GM23338 (cell line): ENCODE measurements at regions not wholly inside any gene's neighbourhood (a gene's known extent, or its start where the extent isn't known, plus 50 kb on each side); places are given as distances from the start of the nearest gene placed in this dataset.

Experiments
- ATAC-seq: fragments of 200-7000 bp; cut with Tn5 transposase; 3 replicates; pipeline ENCODE4 v1.9.1; 2020
- DNase-seq: peaks from one replicate; pipeline ENCODE4 v3.0.0-alpha.2; 2015; ENCODE audit warnings: low spot score
- H2AFZ ChIP-seq: fragments of 200-600 bp; sonication (generic); 2 replicates; pipeline ENCODE4 v1.8.0; 2016; ENCODE audit warnings: antibody characterized with exemption, mild to moderate bottlenecking, moderate library complexity
- H3F3A ChIP-seq: fragments of 200-600 bp; sonication (generic); replicated peaks from 2 replicates; pipeline ENCODE4 v1.8.0; 2017; ENCODE audit warnings: antibody characterized with exemption, mixed run types, low read depth
- H3K27ac ChIP-seq: fragments of 200-600 bp; sonication (generic); 2 replicates; pipeline ENCODE4 v1.6.1; 2016; ENCODE audit warnings: low read depth
- H3K27me3 ChIP-seq: fragments of 200-600 bp; sonication (generic); 2 replicates; pipeline ENCODE4 v1.8.0; 2016; ENCODE audit warnings: mild to moderate bottlenecking, mixed run types, moderate library complexity; ENCODE audit not compliant: insufficient read depth
- H3K36me3 ChIP-seq: fragments of 200-600 bp; sonication (generic); 2 replicates; pipeline ENCODE4 v1.8.0; 2016; ENCODE audit warnings: mild to moderate bottlenecking; ENCODE audit not compliant: insufficient read depth
- H3K4me1 ChIP-seq: fragments of 200-600 bp; sonication (generic); 2 replicates; pipeline ENCODE4 v1.8.0; 2016; ENCODE audit warnings: mild to moderate bottlenecking, moderate library complexity; ENCODE audit not compliant: insufficient read depth
- H3K4me2 ChIP-seq: fragments of 200-600 bp; sonication (generic); 2 replicates; pipeline ENCODE4 v1.7.1; 2017; ENCODE audit warnings: mixed run types
- H3K4me3 ChIP-seq: fragments of 200-600 bp; sonication (generic); 2 replicates; pipeline ENCODE4 v1.6.1; 2016; ENCODE audit warnings: mixed run types
- H3K79me2 ChIP-seq: fragments of 200-600 bp; sonication (generic); replicated peaks from 2 replicates; pipeline ENCODE4 v1.8.0; 2017; ENCODE audit warnings: mild to moderate bottlenecking; ENCODE audit not compliant: insufficient read depth
- H3K9me2 ChIP-seq: fragments of 200-600 bp; sonication (generic); 2 replicates; pipeline ENCODE4 v1.8.0; 2017; ENCODE audit not compliant: insufficient read depth
- H4K20me1 ChIP-seq: fragments of 200-600 bp; sonication (generic); replicated peaks from 2 replicates; pipeline ENCODE4 v1.8.0; 2017; ENCODE audit warnings: mild to moderate bottlenecking; ENCODE audit not compliant: insufficient read depth
- H3K27ac Mint-ChIP-seq: 2 replicates; pipeline ENCODE4 v1.8.0; 2020; ENCODE audit warnings: inconsistent platforms, mild to moderate bottlenecking, moderate library complexity, mixed read lengths
- H3K27me3 Mint-ChIP-seq: 3 replicates; pipeline ENCODE4 v1.8.0; 2022; ENCODE audit warnings: low read depth, mild to moderate bottlenecking, moderate library complexity, mixed read lengths, inconsistent platforms; ENCODE audit not compliant: insufficient read depth, poor library complexity
- H3K36me3 Mint-ChIP-seq: 3 replicates; pipeline ENCODE4 v1.8.0; 2021; ENCODE audit warnings: low read depth, mild to moderate bottlenecking, inconsistent platforms, moderate library complexity, mixed read lengths
- H3K4me1 Mint-ChIP-seq: 3 replicates; pipeline ENCODE4 v1.8.0; 2020; ENCODE audit warnings: mild to moderate bottlenecking, inconsistent platforms, mixed read lengths
- H3K4me3 Mint-ChIP-seq: 3 replicates; pipeline ENCODE4 v1.8.0; 2021; ENCODE audit warnings: moderate library complexity, mild to moderate bottlenecking, inconsistent platforms, mixed read lengths
- H3K9me3 Mint-ChIP-seq: 3 replicates; pipeline ENCODE4 v1.8.0; 2020; ENCODE audit warnings: moderate library complexity, mild to moderate bottlenecking, inconsistent platforms, mixed read lengths
- CREB1 ChIP-seq: fragments of 250-450 bp; sonication (Bioruptor Pico); IDR thresholded peaks from 2 replicates; pipeline ENCODE4 v1.5.0; 2020; ENCODE audit warnings: low read depth, mild to moderate bottlenecking, moderate library complexity
- CTCF ChIP-seq, 2 experiments: fragments of 200-600 bp in 1 of 2; sonication (generic) in 1 of 2; conservative IDR thresholded peaks; 2 replicates each; pipeline versions ENCODE4 v1.5.1 to v1.6.1; 2016 to 2017; ENCODE audit warnings: antibody characterized with exemption in 2 of 2, low read depth in 2 of 2, mild to moderate bottlenecking in 2 of 2, moderate library complexity in 1 of 2
- ETS1 ChIP-seq: IDR thresholded peaks from 2 replicates; pipeline ENCODE4 v1.6.1; 2016; ENCODE audit warnings: antibody characterized with exemption
- EZH2 ChIP-seq: fragments of 200-600 bp; sonication (generic); IDR thresholded peaks from one replicate; pipeline ENCODE4 v1.8.0; 2017; ENCODE audit warnings: antibody characterized with exemption, mild to moderate bottlenecking, low read depth; ENCODE audit not compliant: unreplicated experiment
- EZH2phosphoT487 ChIP-seq: fragments of 200-600 bp; sonication (generic); IDR thresholded peaks from one replicate; pipeline ENCODE4 v1.8.1; 2018; ENCODE audit warnings: antibody characterized with exemption; ENCODE audit not compliant: unreplicated experiment
- JUNB ChIP-seq: IDR thresholded peaks from one replicate; pipeline ENCODE4 v1.6.1; 2016; ENCODE audit warnings: antibody characterized with exemption; ENCODE audit not compliant: unreplicated experiment
- NANOG ChIP-seq: IDR thresholded peaks from 2 replicates; pipeline ENCODE4 v1.6.1; 2016; ENCODE audit warnings: antibody characterized with exemption, borderline replicate concordance
- POLR2AphosphoS5 ChIP-seq: IDR thresholded peaks from 2 replicates; pipeline ENCODE4 v1.6.1; 2016; ENCODE audit warnings: antibody characterized with exemption, low read depth
- REST ChIP-seq: IDR thresholded peaks from one replicate; pipeline ENCODE4 v1.6.1; 2018; ENCODE audit warnings: antibody characterized with exemption; ENCODE audit not compliant: unreplicated experiment
- STAT1 ChIP-seq: IDR thresholded peaks from one replicate; pipeline ENCODE4 v1.6.1; 2016; ENCODE audit warnings: antibody characterized with exemption; ENCODE audit not compliant: unreplicated experiment
- ZNF114 ChIP-seq: fragments of 250-450 bp; sonication (Bioruptor Pico); IDR thresholded peaks from 2 replicates; pipeline ENCODE4 v1.5.0; 2020; ENCODE audit warnings: mild to moderate bottlenecking, moderate library complexity
- ZNF331 ChIP-seq: fragments of 250-450 bp; sonication (Bioruptor Pico); IDR thresholded peaks from 2 replicates; pipeline ENCODE4 v1.5.0; 2020; ENCODE audit warnings: low read depth, mild to moderate bottlenecking, moderate library complexity
- ZNF462 ChIP-seq: fragments of 250-450 bp; sonication (Bioruptor Pico); IDR thresholded peaks from 2 replicates; pipeline ENCODE4 v1.5.0; 2020; ENCODE audit warnings: mild to moderate bottlenecking, moderate library complexity

GRCh38 chr10:20694296-20694695 lies 202.8 kb downstream of the NEBL start:
- Histone ChIP-seq H3K79me2 (no peaks in the 10 kb centered on the region), H3K4me3 (no peak overlapping the region), H3K9me2 (no peaks in the 10 kb centered on the region), H3F3A (no peaks in the 10 kb centered on the region), H4K20me1 (no peaks in the 10 kb centered on the region), H3K36me3 (no peaks in the 10 kb centered on the region), H3K4me2 (peak overlapping the region; percentile 69), H3K4me1 (peaks cover 28% of the 10 kb centered on the region), H2AFZ (no peak overlapping the region), H3K27me3 (no peaks in the 10 kb centered on the region), H3K27ac (peak overlapping the region; percentile 2; the same call in 1 of the 2 replicates)
- no peaks in the 10 kb centered on the region; the same call in 2 of the 3 replicates for H3K9me3 Mint-ChIP-seq
- H3K27me3 Mint-ChIP-seq: no peaks in the 10 kb centered on the region
- peaks cover 34% of the 10 kb centered on the region for H3K4me1 Mint-ChIP-seq
- TF ChIP-seq ZNF331: no peak
- TF ChIP-seq EZH2: no peak
- TF ChIP-seq ZNF114 (CRISPR knock-in tag): no peak
- no peak for TF ChIP-seq EZH2phosphoT487
- no peak for TF ChIP-seq NANOG
- TF ChIP-seq JUNB: no peak
- TF ChIP-seq CTCF (conservative IDR thresholded peaks at IDR 0.05; ENCODE audit: low read depth in 2 of 2): no peak
- TF ChIP-seq POLR2AphosphoS5: no peak
- TF ChIP-seq ETS1: no peak
- TF ChIP-seq STAT1: no peak
- no peak for TF ChIP-seq REST
- no peak for TF ChIP-seq ZNF462 (CRISPR knock-in tag)
- no peak for TF ChIP-seq CREB1 (CRISPR knock-in tag)
- H3K36me3 Mint-ChIP-seq: no peaks in the 10 kb centered on the region
- no peak overlapping the region for H3K4me3 Mint-ChIP-seq
- DNase-seq: peak; percentile 14
- H3K27ac Mint-ChIP-seq: no peak overlapping the region
- ATAC-seq: no peak
